K562 (cell line): ENCODE measurements at regions not wholly inside any gene's neighbourhood (a gene's known extent, or its start where the extent isn't known, plus 50 kb on each side); places are given as distances from the start of the nearest gene placed in this dataset.

ENCODE experiments used
- ATAC-seq: fragments of 200-7000 bp; cut with Tn5 transposase; 3 replicates; pipeline ENCODE4 v1.9.1; 2020; ENCODE audit warnings: moderate library complexity
- BruUV-seq: library from RNA; stranded (reverse); fragments of 400-500 nt; replicated peaks from 2 replicates; lab custom pipeline; 2021; lab: Mats Ljungman, UMichigan
- CTCF ChIA-PET: fragments of 300-600 bp; formaldehyde crosslinking; extraction: SDS; loops from one replicate; lab custom pipeline; 2021; ENCODE audit warnings: low intra/inter-chr PET ratio; lab: Yijun Ruan, JAX
- POLR2A ChIA-PET: fragments of 300-600, 350-650 bp; sonication (Branson Sonifier 250); formaldehyde crosslinking; extraction: SDS; loops from one replicate; lab custom pipeline; 2021; ENCODE audit warnings: antibody characterized with exemption, inconsistent platforms; lab: Yijun Ruan, JAX
- DNase-seq, 4 experiments: peaks; one replicate each; pipeline versions ENCODE4 v3.0.0 to v3.0.0-alpha.2; 2011 to 2018; ENCODE audit warnings: low spot score in 3 of 4, mixed read lengths in 3 of 4; ENCODE audit errors: extremely low read depth in 1 of 4
- FAIRE-seq: peaks from 2 replicates; lab custom pipeline; 2011; peaks lifted over from hg19 to GRCh38; lab: Jason Lieb, UNC
- H2AFZ ChIP-seq: 2 replicates; pipeline ENCODE4 v1.6.0; 2011; ENCODE audit warnings: low read depth, low read length, control low read depth, inconsistent platforms
- H3K27ac ChIP-seq: fragments of 200-600 bp; 3 replicates; pipeline ENCODE4 v1.8.0; 2011; ENCODE audit warnings: low read depth, mild to moderate bottlenecking, control low read depth, inconsistent platforms, low read length, moderate library complexity, mixed read lengths; ENCODE audit errors: extremely low read depth
- H3K27me3 ChIP-seq, 2 experiments: fragments of 300-600 bp in 1 of 2; 2 replicates in 1 of 2; 3 replicates in 1 of 2; pipeline versions ENCODE4 v1.6.0 to v1.8.0; 2011; ENCODE audit warnings: inconsistent platforms in 2 of 2, low read length in 2 of 2, mild to moderate bottlenecking in 1 of 2, mixed read lengths in 1 of 2, moderate library complexity in 1 of 2; ENCODE audit not compliant: control insufficient read depth in 2 of 2, insufficient read depth in 2 of 2
- H3K36me3 ChIP-seq: fragments of 300-600 bp; 3 replicates; pipeline ENCODE4 v1.8.0; 2011; ENCODE audit warnings: mild to moderate bottlenecking, low read length, inconsistent platforms; ENCODE audit not compliant: control insufficient read depth, insufficient read depth
- H3K4me1 ChIP-seq, 2 experiments: fragments of 200-600 bp in 1 of 2; replicated peaks in 1 of 2; 2 replicates in 1 of 2; 3 replicates in 1 of 2; pipeline versions ENCODE4 v1.5.1 to v1.8.0; 2011; ENCODE audit warnings: inconsistent platforms in 2 of 2, low read length in 2 of 2, mild to moderate bottlenecking in 1 of 2, mixed read lengths in 1 of 2, moderate library complexity in 1 of 2; ENCODE audit not compliant: control insufficient read depth in 2 of 2, insufficient read depth in 2 of 2
- H3K4me2 ChIP-seq: 2 replicates; pipeline ENCODE4 v1.6.1; 2011; ENCODE audit warnings: low read length, control low read depth, inconsistent platforms, mixed read lengths; ENCODE audit not compliant: insufficient read depth
- H3K4me3 ChIP-seq: fragments of 200-600 bp; sonication (generic), shearing (Covaris generic); 2 replicates; pipeline ENCODE4 v1.5.1; 2016; ENCODE audit warnings: control low read depth, inconsistent platforms
- H3K79me2 ChIP-seq: fragments of 200-600 bp; 3 replicates; pipeline ENCODE4 v1.8.0; 2011; ENCODE audit warnings: low read length, inconsistent platforms; ENCODE audit not compliant: control insufficient read depth, insufficient read depth
- H3K9ac ChIP-seq, 2 experiments: 2 replicates each; pipeline versions ENCODE4 v1.6.0 to v1.6.1; 2011; ENCODE audit warnings: low read depth in 2 of 2, low read length in 2 of 2, control low read depth in 1 of 2, inconsistent platforms in 1 of 2, mild to moderate bottlenecking in 1 of 2, mixed read lengths in 1 of 2; ENCODE audit not compliant: insufficient read depth in 1 of 2
- H3K9me1 ChIP-seq: one replicate; pipeline ENCODE4 v1.6.0; 2011; ENCODE audit warnings: inconsistent platforms, mild to moderate bottlenecking, low read length, moderate library complexity; ENCODE audit not compliant: control insufficient read depth, insufficient read depth
- H3K9me3 ChIP-seq: replicated peaks from 2 replicates; pipeline ENCODE4 v1.5.1; 2011; ENCODE audit warnings: low read depth, low read length, inconsistent platforms; ENCODE audit not compliant: control insufficient read depth, insufficient read depth
- H4K20me1 ChIP-seq: replicated peaks from 2 replicates; pipeline ENCODE4 v1.6.1; 2011; ENCODE audit warnings: low read length, inconsistent platforms, mixed read lengths; ENCODE audit not compliant: control insufficient read depth, insufficient read depth
- ARID2 ChIP-seq: fragments of 450-650 bp; IDR thresholded peaks from 2 replicates; pipeline ENCODE4 v1.6.1; 2017; ENCODE audit warnings: antibody characterized with exemption, mild to moderate bottlenecking
- GATAD2A ChIP-seq: fragments of 450-650 bp; IDR thresholded peaks from 2 replicates; pipeline ENCODE4 v1.6.1; 2017
- SMARCA4 ChIP-seq: fragments of 450-650 bp; IDR thresholded peaks from 2 replicates; pipeline ENCODE4 v1.6.1; 2016
- SNIP1 ChIP-seq: fragments of 450-650 bp; IDR thresholded peaks from 2 replicates; pipeline ENCODE4 v1.7.1; 2017; ENCODE audit warnings: low read depth, mild to moderate bottlenecking
- TCF7 ChIP-seq: sonication (generic); IDR thresholded peaks from 2 replicates; pipeline ENCODE4 v1.6.1; 2016; ENCODE audit warnings: antibody characterized with exemption, borderline replicate concordance
- ZNF277 ChIP-seq: fragments of 250-450 bp; sonication (Bioruptor Pico); IDR thresholded peaks from 2 replicates; pipeline ENCODE4 v1.8.0; 2022; ENCODE audit warnings: inconsistent platforms, mild to moderate bottlenecking, moderate library complexity, borderline replicate concordance
- WGBS: fragments of 100-300 bp; shearing (Covaris generic); methylation state at CpG from one replicate; pipeline ENCODE4 v1.1.6; 2016; ENCODE audit warnings: low coverage, mixed read lengths; ENCODE audit not compliant: insufficient coverage; ENCODE audit errors: missing lambda C conversion rate; 5-methylcytosine and 5-hydroxymethylcytosine counted together
- in situ Hi-C: fragments of 300-500 bp; cut with MboI; formaldehyde crosslinking; loops from 4 replicates; pipeline ENCODE4 v1.15.0; 2018; ENCODE audit warnings: inconsistent platforms, mixed read lengths
- intact Hi-C: fragments of 100-400 bp; cut with micrococcal nuclease; formaldehyde crosslinking; loops from 2 replicates; pipeline ENCODE4 v1.14.2; 2022

- TF ChIP-seq ZNF277 (no peak), TCF7 (no peak), ARID2 (no peak)
Measured at GRCh38 chr13:97119943-97120342, 102.2 kb upstream of the MBNL2 start (continued).

- Histone ChIP-seq H3K27me3 (no peaks in the 10 kb centered on the region), H3K9ac (no peak overlapping the region), H3K4me3 (no peak overlapping the region), H3K9me3 (no peaks in the 10 kb centered on the region), H3K36me3 (no peaks in the 10 kb centered on the region), H4K20me1 (no peaks in the 10 kb centered on the region)
- 0% methylated on average over 1 of the region's 2 CpGs for WGBS
- CTCF ChIA-PET: no interaction called here
- no TSS peak for BruUV-seq
- intact Hi-C loops: no loop called here
- in situ Hi-C loops: no loop called here
- ATAC-seq: no peak
- TF ChIP-seq SNIP1: no peak
- no peak for TF ChIP-seq SMARCA4
- no peak for TF ChIP-seq GATAD2A
- TF ChIP-seq, all 486 proteins: peak for 0
- H3K27ac ChIP-seq: no peak overlapping the region
- H3K9me1 ChIP-seq: no peaks in the 10 kb centered on the region
- no peaks in the 10 kb centered on the region; a peak in 2 of 5 replicates for H3K4me1 ChIP-seq
- POLR2A ChIA-PET: no interaction called here
- no peak overlapping the region for H2AFZ ChIP-seq
- H3K79me2 ChIP-seq: no peaks in the 10 kb centered on the region
- no peak overlapping the region for H3K4me2 ChIP-seq
- DNase-seq (no peak), FAIRE-seq (no peak)
Measured at GRCh38 chr13:97120346-97120745, 101.8 kb upstream of the MBNL2 start.
